ENCODE measurements at regions not wholly inside any gene's neighbourhood (a gene's known extent, or its start where the extent isn't known, plus 50 kb on each side); places are given as distances from the start of the nearest gene placed in this dataset.

DNA sequence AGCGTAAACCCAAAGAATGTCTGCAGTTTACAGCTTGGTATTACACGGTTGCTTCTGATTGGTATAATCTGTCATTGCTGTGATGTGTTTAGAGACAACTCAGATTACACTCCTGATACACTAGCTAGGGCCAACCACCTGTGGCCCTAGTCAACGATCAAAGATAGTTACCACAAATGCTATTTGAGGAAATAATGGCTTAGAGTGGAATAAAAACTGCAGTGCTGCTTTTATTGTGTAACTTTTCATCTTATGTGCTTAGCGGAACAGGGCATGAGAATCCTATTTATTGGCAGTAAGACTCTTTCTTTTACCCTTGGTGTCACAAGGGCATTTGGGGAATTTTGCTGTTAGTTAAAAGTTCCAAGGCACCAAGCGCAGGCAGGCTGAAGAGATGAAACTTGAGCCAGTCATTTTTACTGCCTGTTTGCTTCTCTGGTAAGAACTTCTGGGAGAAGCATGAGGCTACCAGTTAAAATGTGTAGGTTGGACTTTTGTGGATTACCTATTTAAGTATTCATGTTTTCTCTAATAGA, 363.3 kb downstream of the KCNRG start (continued):
- TF ChIP-seq HOXD13 (CRISPR knock-in tag; IDR thresholded peaks at IDR 0.05; ENCODE audit: borderline replicate concordance) (no peak), ZNF558 (tag by site-specific recombination; IDR thresholded peaks at IDR 0.05) (0 out of 2 replicates have a peak, but pooled peaks have one; percentile 47), ZNF747 (tag by site-specific recombination; IDR thresholded peaks at IDR 0.05) (no peak), ZNF654 (tag by site-specific recombination; IDR thresholded peaks at IDR 0.05; ENCODE audit: low read depth) (no peak), ZNF548 (tag by site-specific recombination; IDR thresholded peaks at IDR 0.05) (no peak), HOXA7 (CRISPR knock-in tag; IDR thresholded peaks at IDR 0.05; ENCODE audit: borderline replicate concordance) (no peak), ZNF174 (tag by site-specific recombination; IDR thresholded peaks at IDR 0.05) (no peak), KLF8 (tag by site-specific recombination; IDR thresholded peaks at IDR 0.05) (no peak), GLIS2 (tag by site-specific recombination; IDR thresholded peaks at IDR 0.05) (no peak), ZNF48 (tag by site-specific recombination; IDR thresholded peaks at IDR 0.05) (no peak), ZNF132 (tag by site-specific recombination; IDR thresholded peaks at IDR 0.05; ENCODE audit: borderline replicate concordance) (no peak), ZNF302 (tag by site-specific recombination; IDR thresholded peaks at IDR 0.05; ENCODE audit: low read depth) (no peak), ZNF561 (tag by site-specific recombination; IDR thresholded peaks at IDR 0.05; ENCODE audit: borderline replicate concordance) (peak; percentile 63; the same call in 1 of the 2 replicates), ZNF677 (tag by site-specific recombination; IDR thresholded peaks at IDR 0.05) (no peak), ZNF76 (tag by site-specific recombination; IDR thresholded peaks at IDR 0.05; ENCODE audit: borderline replicate concordance, low read depth) (no peak), ZNF404 (tag by site-specific recombination; IDR thresholded peaks at IDR 0.05) (no peak), TCF7L2 (IDR thresholded peaks at IDR 0.05; ENCODE audit: borderline replicate concordance, low read depth, low read length) (peak; percentile 30; the same call in 1 of the 2 replicates), ZFP37 (tag by site-specific recombination; IDR thresholded peaks at IDR 0.05) (no peak), ZNF416 (tag by site-specific recombination; IDR thresholded peaks at IDR 0.05) (no peak), ZNF248 (tag by site-specific recombination; IDR thresholded peaks at IDR 0.05) (no peak), ZNF777 (tag by site-specific recombination; IDR thresholded peaks at IDR 0.05; ENCODE audit: borderline replicate concordance) (no peak), ZNF776 (tag by site-specific recombination; IDR thresholded peaks at IDR 0.05; ENCODE audit: borderline replicate concordance) (no peak), ZBTB17 (tag by site-specific recombination; IDR thresholded peaks at IDR 0.05) (peak; percentile 67), WT1 (tag by site-specific recombination; IDR thresholded peaks at IDR 0.05) (no peak), ZNF768 (tag by site-specific recombination; IDR thresholded peaks at IDR 0.05) (no peak)
- TF ChIP-seq, protein P1, sequence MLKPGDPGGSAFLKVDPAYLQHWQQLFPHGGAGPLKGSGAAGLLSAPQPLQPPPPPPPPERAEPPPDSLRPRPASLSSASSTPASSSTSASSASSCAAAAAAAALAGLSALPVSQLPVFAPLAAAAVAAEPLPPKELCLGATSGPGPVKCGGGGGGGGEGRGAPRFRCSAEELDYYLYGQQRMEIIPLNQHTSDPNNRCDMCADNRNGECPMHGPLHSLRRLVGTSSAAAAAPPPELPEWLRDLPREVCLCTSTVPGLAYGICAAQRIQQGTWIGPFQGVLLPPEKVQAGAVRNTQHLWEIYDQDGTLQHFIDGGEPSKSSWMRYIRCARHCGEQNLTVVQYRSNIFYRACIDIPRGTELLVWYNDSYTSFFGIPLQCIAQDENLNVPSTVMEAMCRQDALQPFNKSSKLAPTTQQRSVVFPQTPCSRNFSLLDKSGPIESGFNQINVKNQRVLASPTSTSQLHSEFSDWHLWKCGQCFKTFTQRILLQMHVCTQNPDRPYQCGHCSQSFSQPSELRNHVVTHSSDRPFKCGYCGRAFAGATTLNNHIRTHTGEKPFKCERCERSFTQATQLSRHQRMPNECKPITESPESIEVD (tag by site-specific recombination; IDR thresholded peaks at IDR 0.05), result peak; percentile 99
- TF ChIP-seq, protein P2, sequence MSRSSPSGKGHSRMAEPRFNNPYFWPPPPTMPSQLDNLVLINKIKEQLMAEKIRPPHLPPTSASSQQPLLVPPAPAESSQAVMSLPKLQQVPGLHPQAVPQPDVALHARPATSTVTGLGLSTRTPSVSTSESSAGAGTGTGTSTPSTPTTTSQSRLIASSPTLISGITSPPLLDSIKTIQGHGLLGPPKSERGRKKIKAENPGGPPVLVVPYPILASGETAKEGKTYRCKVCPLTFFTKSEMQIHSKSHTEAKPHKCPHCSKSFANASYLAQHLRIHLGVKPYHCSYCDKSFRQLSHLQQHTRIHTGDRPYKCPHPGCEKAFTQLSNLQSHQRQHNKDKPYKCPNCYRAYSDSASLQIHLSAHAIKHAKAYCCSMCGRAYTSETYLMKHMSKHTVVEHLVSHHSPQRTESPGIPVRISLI (tag by site-specific recombination; IDR thresholded peaks at IDR 0.05), result no peak
- TF ChIP-seq, protein P3, sequence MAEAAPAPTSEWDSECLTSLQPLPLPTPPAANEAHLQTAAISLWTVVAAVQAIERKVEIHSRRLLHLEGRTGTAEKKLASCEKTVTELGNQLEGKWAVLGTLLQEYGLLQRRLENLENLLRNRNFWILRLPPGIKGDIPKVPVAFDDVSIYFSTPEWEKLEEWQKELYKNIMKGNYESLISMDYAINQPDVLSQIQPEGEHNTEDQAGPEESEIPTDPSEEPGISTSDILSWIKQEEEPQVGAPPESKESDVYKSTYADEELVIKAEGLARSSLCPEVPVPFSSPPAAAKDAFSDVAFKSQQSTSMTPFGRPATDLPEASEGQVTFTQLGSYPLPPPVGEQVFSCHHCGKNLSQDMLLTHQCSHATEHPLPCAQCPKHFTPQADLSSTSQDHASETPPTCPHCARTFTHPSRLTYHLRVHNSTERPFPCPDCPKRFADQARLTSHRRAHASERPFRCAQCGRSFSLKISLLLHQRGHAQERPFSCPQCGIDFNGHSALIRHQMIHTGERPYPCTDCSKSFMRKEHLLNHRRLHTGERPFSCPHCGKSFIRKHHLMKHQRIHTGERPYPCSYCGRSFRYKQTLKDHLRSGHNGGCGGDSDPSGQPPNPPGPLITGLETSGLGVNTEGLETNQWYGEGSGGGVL (tag by site-specific recombination; IDR thresholded peaks at IDR 0.05), result no peak
- TF ChIP-seq, protein P4, sequence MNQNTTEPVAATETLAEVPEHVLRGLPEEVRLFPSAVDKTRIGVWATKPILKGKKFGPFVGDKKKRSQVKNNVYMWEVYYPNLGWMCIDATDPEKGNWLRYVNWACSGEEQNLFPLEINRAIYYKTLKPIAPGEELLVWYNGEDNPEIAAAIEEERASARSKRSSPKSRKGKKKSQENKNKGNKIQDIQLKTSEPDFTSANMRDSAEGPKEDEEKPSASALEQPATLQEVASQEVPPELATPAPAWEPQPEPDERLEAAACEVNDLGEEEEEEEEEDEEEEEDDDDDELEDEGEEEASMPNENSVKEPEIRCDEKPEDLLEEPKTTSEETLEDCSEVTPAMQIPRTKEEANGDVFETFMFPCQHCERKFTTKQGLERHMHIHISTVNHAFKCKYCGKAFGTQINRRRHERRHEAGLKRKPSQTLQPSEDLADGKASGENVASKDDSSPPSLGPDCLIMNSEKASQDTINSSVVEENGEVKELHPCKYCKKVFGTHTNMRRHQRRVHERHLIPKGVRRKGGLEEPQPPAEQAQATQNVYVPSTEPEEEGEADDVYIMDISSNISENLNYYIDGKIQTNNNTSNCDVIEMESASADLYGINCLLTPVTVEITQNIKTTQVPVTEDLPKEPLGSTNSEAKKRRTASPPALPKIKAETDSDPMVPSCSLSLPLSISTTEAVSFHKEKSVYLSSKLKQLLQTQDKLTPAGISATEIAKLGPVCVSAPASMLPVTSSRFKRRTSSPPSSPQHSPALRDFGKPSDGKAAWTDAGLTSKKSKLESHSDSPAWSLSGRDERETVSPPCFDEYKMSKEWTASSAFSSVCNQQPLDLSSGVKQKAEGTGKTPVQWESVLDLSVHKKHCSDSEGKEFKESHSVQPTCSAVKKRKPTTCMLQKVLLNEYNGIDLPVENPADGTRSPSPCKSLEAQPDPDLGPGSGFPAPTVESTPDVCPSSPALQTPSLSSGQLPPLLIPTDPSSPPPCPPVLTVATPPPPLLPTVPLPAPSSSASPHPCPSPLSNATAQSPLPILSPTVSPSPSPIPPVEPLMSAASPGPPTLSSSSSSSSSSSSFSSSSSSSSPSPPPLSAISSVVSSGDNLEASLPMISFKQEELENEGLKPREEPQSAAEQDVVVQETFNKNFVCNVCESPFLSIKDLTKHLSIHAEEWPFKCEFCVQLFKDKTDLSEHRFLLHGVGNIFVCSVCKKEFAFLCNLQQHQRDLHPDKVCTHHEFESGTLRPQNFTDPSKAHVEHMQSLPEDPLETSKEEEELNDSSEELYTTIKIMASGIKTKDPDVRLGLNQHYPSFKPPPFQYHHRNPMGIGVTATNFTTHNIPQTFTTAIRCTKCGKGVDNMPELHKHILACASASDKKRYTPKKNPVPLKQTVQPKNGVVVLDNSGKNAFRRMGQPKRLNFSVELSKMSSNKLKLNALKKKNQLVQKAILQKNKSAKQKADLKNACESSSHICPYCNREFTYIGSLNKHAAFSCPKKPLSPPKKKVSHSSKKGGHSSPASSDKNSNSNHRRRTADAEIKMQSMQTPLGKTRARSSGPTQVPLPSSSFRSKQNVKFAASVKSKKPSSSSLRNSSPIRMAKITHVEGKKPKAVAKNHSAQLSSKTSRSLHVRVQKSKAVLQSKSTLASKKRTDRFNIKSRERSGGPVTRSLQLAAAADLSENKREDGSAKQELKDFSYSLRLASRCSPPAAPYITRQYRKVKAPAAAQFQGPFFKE (tag by site-specific recombination; IDR thresholded peaks at IDR 0.05; ENCODE audit: borderline replicate concordance), result no peak
- TF ChIP-seq, protein P5, sequence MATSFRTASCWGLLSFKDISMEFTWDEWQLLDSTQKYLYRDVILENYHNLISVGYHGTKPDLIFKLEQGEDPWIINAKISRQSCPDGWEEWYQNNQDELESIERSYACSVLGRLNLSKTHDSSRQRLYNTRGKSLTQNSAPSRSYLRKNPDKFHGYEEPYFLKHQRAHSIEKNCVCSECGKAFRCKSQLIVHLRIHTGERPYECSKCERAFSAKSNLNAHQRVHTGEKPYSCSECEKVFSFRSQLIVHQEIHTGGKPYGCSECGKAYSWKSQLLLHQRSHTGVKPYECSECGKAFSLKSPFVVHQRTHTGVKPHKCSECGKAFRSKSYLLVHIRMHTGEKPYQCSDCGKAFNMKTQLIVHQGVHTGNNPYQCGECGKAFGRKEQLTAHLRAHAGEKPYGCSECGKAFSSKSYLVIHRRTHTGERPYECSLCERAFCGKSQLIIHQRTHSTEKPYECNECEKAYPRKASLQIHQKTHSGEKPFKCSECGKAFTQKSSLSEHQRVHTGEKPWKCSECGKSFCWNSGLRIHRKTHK (tag by site-specific recombination; IDR thresholded peaks at IDR 0.05), result no peak

Data from HEK293 (cell line).